GM23338 (cell line): ENCODE measurements at regions not wholly inside any gene's neighbourhood (a gene's known extent, or its start where the extent isn't known, plus 50 kb on each side); places are given as distances from the start of the nearest gene placed in this dataset.

Source experiments
- ATAC-seq: fragments of 200-7000 bp; cut with Tn5 transposase; 3 replicates; pipeline ENCODE4 v1.9.1; 2020
- DNase-seq: peaks from one replicate; pipeline ENCODE4 v3.0.0-alpha.2; 2015; ENCODE audit warnings: low spot score
- H2AFZ ChIP-seq: fragments of 200-600 bp; sonication (generic); 2 replicates; pipeline ENCODE4 v1.8.0; 2016; ENCODE audit warnings: antibody characterized with exemption, mild to moderate bottlenecking, moderate library complexity
- H3F3A ChIP-seq: fragments of 200-600 bp; sonication (generic); replicated peaks from 2 replicates; pipeline ENCODE4 v1.8.0; 2017; ENCODE audit warnings: antibody characterized with exemption, mixed run types, low read depth
- H3K27ac ChIP-seq: fragments of 200-600 bp; sonication (generic); 2 replicates; pipeline ENCODE4 v1.6.1; 2016; ENCODE audit warnings: low read depth
- H3K27me3 ChIP-seq: fragments of 200-600 bp; sonication (generic); 2 replicates; pipeline ENCODE4 v1.8.0; 2016; ENCODE audit warnings: mild to moderate bottlenecking, mixed run types, moderate library complexity; ENCODE audit not compliant: insufficient read depth
- H3K36me3 ChIP-seq: fragments of 200-600 bp; sonication (generic); 2 replicates; pipeline ENCODE4 v1.8.0; 2016; ENCODE audit warnings: mild to moderate bottlenecking; ENCODE audit not compliant: insufficient read depth
- H3K4me1 ChIP-seq: fragments of 200-600 bp; sonication (generic); 2 replicates; pipeline ENCODE4 v1.8.0; 2016; ENCODE audit warnings: mild to moderate bottlenecking, moderate library complexity; ENCODE audit not compliant: insufficient read depth
- H3K4me2 ChIP-seq: fragments of 200-600 bp; sonication (generic); 2 replicates; pipeline ENCODE4 v1.7.1; 2017; ENCODE audit warnings: mixed run types
- H3K4me3 ChIP-seq: fragments of 200-600 bp; sonication (generic); 2 replicates; pipeline ENCODE4 v1.6.1; 2016; ENCODE audit warnings: mixed run types
- H3K79me2 ChIP-seq: fragments of 200-600 bp; sonication (generic); replicated peaks from 2 replicates; pipeline ENCODE4 v1.8.0; 2017; ENCODE audit warnings: mild to moderate bottlenecking; ENCODE audit not compliant: insufficient read depth
- H3K9me2 ChIP-seq: fragments of 200-600 bp; sonication (generic); 2 replicates; pipeline ENCODE4 v1.8.0; 2017; ENCODE audit not compliant: insufficient read depth
- H4K20me1 ChIP-seq: fragments of 200-600 bp; sonication (generic); replicated peaks from 2 replicates; pipeline ENCODE4 v1.8.0; 2017; ENCODE audit warnings: mild to moderate bottlenecking; ENCODE audit not compliant: insufficient read depth
- H3K27ac Mint-ChIP-seq: 2 replicates; pipeline ENCODE4 v1.8.0; 2020; ENCODE audit warnings: inconsistent platforms, mild to moderate bottlenecking, moderate library complexity, mixed read lengths
- H3K27me3 Mint-ChIP-seq: 3 replicates; pipeline ENCODE4 v1.8.0; 2022; ENCODE audit warnings: low read depth, mild to moderate bottlenecking, moderate library complexity, mixed read lengths, inconsistent platforms; ENCODE audit not compliant: insufficient read depth, poor library complexity
- H3K36me3 Mint-ChIP-seq: 3 replicates; pipeline ENCODE4 v1.8.0; 2021; ENCODE audit warnings: low read depth, mild to moderate bottlenecking, inconsistent platforms, moderate library complexity, mixed read lengths
- H3K4me1 Mint-ChIP-seq: 3 replicates; pipeline ENCODE4 v1.8.0; 2020; ENCODE audit warnings: mild to moderate bottlenecking, inconsistent platforms, mixed read lengths
- H3K4me3 Mint-ChIP-seq: 3 replicates; pipeline ENCODE4 v1.8.0; 2021; ENCODE audit warnings: moderate library complexity, mild to moderate bottlenecking, inconsistent platforms, mixed read lengths
- H3K9me3 Mint-ChIP-seq: 3 replicates; pipeline ENCODE4 v1.8.0; 2020; ENCODE audit warnings: moderate library complexity, mild to moderate bottlenecking, inconsistent platforms, mixed read lengths
- CREB1 ChIP-seq: fragments of 250-450 bp; sonication (Bioruptor Pico); IDR thresholded peaks from 2 replicates; pipeline ENCODE4 v1.5.0; 2020; ENCODE audit warnings: low read depth, mild to moderate bottlenecking, moderate library complexity
- CTCF ChIP-seq, 2 experiments: fragments of 200-600 bp in 1 of 2; sonication (generic) in 1 of 2; conservative IDR thresholded peaks; 2 replicates each; pipeline versions ENCODE4 v1.5.1 to v1.6.1; 2016 to 2017; ENCODE audit warnings: antibody characterized with exemption in 2 of 2, low read depth in 2 of 2, mild to moderate bottlenecking in 2 of 2, moderate library complexity in 1 of 2
- ETS1 ChIP-seq: IDR thresholded peaks from 2 replicates; pipeline ENCODE4 v1.6.1; 2016; ENCODE audit warnings: antibody characterized with exemption
- EZH2 ChIP-seq: fragments of 200-600 bp; sonication (generic); IDR thresholded peaks from one replicate; pipeline ENCODE4 v1.8.0; 2017; ENCODE audit warnings: antibody characterized with exemption, mild to moderate bottlenecking, low read depth; ENCODE audit not compliant: unreplicated experiment
- EZH2phosphoT487 ChIP-seq: fragments of 200-600 bp; sonication (generic); IDR thresholded peaks from one replicate; pipeline ENCODE4 v1.8.1; 2018; ENCODE audit warnings: antibody characterized with exemption; ENCODE audit not compliant: unreplicated experiment
- JUNB ChIP-seq: IDR thresholded peaks from one replicate; pipeline ENCODE4 v1.6.1; 2016; ENCODE audit warnings: antibody characterized with exemption; ENCODE audit not compliant: unreplicated experiment
- NANOG ChIP-seq: IDR thresholded peaks from 2 replicates; pipeline ENCODE4 v1.6.1; 2016; ENCODE audit warnings: antibody characterized with exemption, borderline replicate concordance
- POLR2AphosphoS5 ChIP-seq: IDR thresholded peaks from 2 replicates; pipeline ENCODE4 v1.6.1; 2016; ENCODE audit warnings: antibody characterized with exemption, low read depth
- REST ChIP-seq: IDR thresholded peaks from one replicate; pipeline ENCODE4 v1.6.1; 2018; ENCODE audit warnings: antibody characterized with exemption; ENCODE audit not compliant: unreplicated experiment
- STAT1 ChIP-seq: IDR thresholded peaks from one replicate; pipeline ENCODE4 v1.6.1; 2016; ENCODE audit warnings: antibody characterized with exemption; ENCODE audit not compliant: unreplicated experiment
- ZNF114 ChIP-seq: fragments of 250-450 bp; sonication (Bioruptor Pico); IDR thresholded peaks from 2 replicates; pipeline ENCODE4 v1.5.0; 2020; ENCODE audit warnings: mild to moderate bottlenecking, moderate library complexity
- ZNF331 ChIP-seq: fragments of 250-450 bp; sonication (Bioruptor Pico); IDR thresholded peaks from 2 replicates; pipeline ENCODE4 v1.5.0; 2020; ENCODE audit warnings: low read depth, mild to moderate bottlenecking, moderate library complexity
- ZNF462 ChIP-seq: fragments of 250-450 bp; sonication (Bioruptor Pico); IDR thresholded peaks from 2 replicates; pipeline ENCODE4 v1.5.0; 2020; ENCODE audit warnings: mild to moderate bottlenecking, moderate library complexity

- peaks cover 10% of the 10 kb centered on the region; the same call in 1 of the 2 replicates for H3K9me2 ChIP-seq
- no peak overlapping the region for H3K27ac ChIP-seq
- H3F3A ChIP-seq, result no peaks in the 10 kb centered on the region
- H3K4me1 ChIP-seq, result no peaks in the 10 kb centered on the region
- H3K4me2 ChIP-seq, result no peak overlapping the region
- no peak for TF ChIP-seq NANOG
- no peak for TF ChIP-seq REST
- TF ChIP-seq CTCF (conservative IDR thresholded peaks at IDR 0.05; ENCODE audit: low read depth in 2 of 2), result no peak
- no peak for TF ChIP-seq ZNF462 (CRISPR knock-in tag)
- no peak for TF ChIP-seq ETS1
- no peak for TF ChIP-seq JUNB
- TF ChIP-seq ZNF331 (CRISPR knock-in tag), result no peak
- no peak for TF ChIP-seq STAT1
- TF ChIP-seq EZH2phosphoT487, result no peak
- TF ChIP-seq EZH2, result no peak
- TF ChIP-seq ZNF114 (CRISPR knock-in tag), result no peak
- TF ChIP-seq POLR2AphosphoS5, result no peak
- no peak for TF ChIP-seq CREB1 (CRISPR knock-in tag)
- ATAC-seq, result no peak
- DNase-seq, result no peak
- H3K4me1 Mint-ChIP-seq, result no peaks in the 10 kb centered on the region
- no peaks in the 10 kb centered on the region; the same call in 2 of the 3 replicates for H3K9me3 Mint-ChIP-seq
- no peak overlapping the region for H2AFZ ChIP-seq
- no peaks in the 10 kb centered on the region for H3K36me3 ChIP-seq
- no peaks in the 10 kb centered on the region for H4K20me1 ChIP-seq
- H3K36me3 Mint-ChIP-seq, result no peaks in the 10 kb centered on the region
- H3K27me3 Mint-ChIP-seq, result no peaks in the 10 kb centered on the region
- H3K4me3 Mint-ChIP-seq, result no peak overlapping the region
- no peak overlapping the region for H3K27ac Mint-ChIP-seq
- no peak overlapping the region for H3K4me3 ChIP-seq
- no peaks in the 10 kb centered on the region for H3K27me3 ChIP-seq
- H3K79me2 ChIP-seq, result no peaks in the 10 kb centered on the region
Measured at GRCh38 chr4:37070041-37070440, 174.5 kb upstream of the NWD2 start.
